VCaP (cell line): ENCODE measurements at regions not wholly inside any gene's neighbourhood (a gene's known extent, or its start where the extent isn't known, plus 50 kb on each side); places are given as distances from the start of the nearest gene placed in this dataset.

Source experiments
- H3K27ac ChIP-seq: fragments of 450-650 bp; 2 replicates; pipeline ENCODE4 v1.5.1; 2017
- CTCF ChIP-seq: fragments of 450-650 bp; conservative IDR thresholded peaks from 2 replicates; pipeline ENCODE4 v1.5.1; 2017; ENCODE audit warnings: mild to moderate bottlenecking, moderate library complexity

GRCh38 chr1:213683529-213683928, 304.2 kb upstream of the PROX1 start:
- H3K27ac ChIP-seq: no peak overlapping the region
- no peak for TF ChIP-seq CTCF

GRCh38 chr1:213684454-213684853, 303.3 kb upstream of the PROX1 start:
- H3K27ac ChIP-seq: no peak overlapping the region
- no peak for TF ChIP-seq CTCF

GRCh38 chr1:213685992-213686582, 301.7 kb upstream of the PROX1 start:
- TF ChIP-seq CTCF: no peak
- no peak overlapping the region for H3K27ac ChIP-seq

GRCh38 chr1:213686983-213687382, 300.8 kb upstream of the PROX1 start:
- H3K27ac ChIP-seq: no peak overlapping the region
- TF ChIP-seq CTCF: no peak

GRCh38 chr1:213687832-213688231, 299.9 kb upstream of the PROX1 start:
- no peak for TF ChIP-seq CTCF

GRCh38 chr1:213688655-213689054, 299.1 kb upstream of the PROX1 start:
- TF ChIP-seq CTCF: no peak
- no peak overlapping the region for H3K27ac ChIP-seq

More at GRCh38 chr1:213687832-213688231, 299.9 kb upstream of the PROX1 start:
- H3K27ac ChIP-seq: no peak overlapping the region

GRCh38 chr1:213689260-213689659, 298.5 kb upstream of the PROX1 start:
- no peak overlapping the region for H3K27ac ChIP-seq
- TF ChIP-seq CTCF: no peak
